HepG2 (cell line): ENCODE measurements at regions not wholly inside any gene's neighbourhood (a gene's known extent, or its start where the extent isn't known, plus 50 kb on each side); places are given as distances from the start of the nearest gene placed in this dataset.

Source experiments
- ARID3A ChIP-seq: IDR thresholded peaks from 2 replicates; pipeline ENCODE4 v1.6.1; 2012; ENCODE audit warnings: low read depth, low read length, improper control_type of control experiment
- CTCF ChIP-seq: sonication (generic); formaldehyde crosslinking; IDR thresholded peaks from 2 replicates; pipeline ENCODE4 v1.5.0; 2020; ENCODE audit warnings: mild to moderate bottlenecking, missing genetic modification reagents, moderate library complexity
- MYC ChIP-seq: sonication (generic); formaldehyde crosslinking; IDR thresholded peaks from 2 replicates; pipeline ENCODE4 v1.9.0; 2021; ENCODE audit warnings: missing genetic modification reagents, borderline replicate concordance
- NCOR1 ChIP-seq: fragments of 200-600 bp; sonication (generic); IDR thresholded peaks from 2 replicates; pipeline ENCODE4 v1.7.0; 2017; ENCODE audit warnings: antibody characterized with exemption, low read length, borderline replicate concordance
- PPARG ChIP-seq: conservative IDR thresholded peaks from 2 replicates; pipeline ENCODE4 v1.6.1; 2016; ENCODE audit warnings: missing biosample characterization, missing genetic modification reagents
- RAD21 ChIP-seq: fragments of 450-650 bp; formaldehyde crosslinking; IDR thresholded peaks from 2 replicates; pipeline ENCODE4 v1.5.0; 2020; ENCODE audit warnings: mild to moderate bottlenecking
- SMC3 ChIP-seq: IDR thresholded peaks from 2 replicates; pipeline ENCODE4 v1.6.1; 2011; ENCODE audit warnings: low read length, improper control_type of control experiment
- SNAI1 ChIP-seq: sonication (generic); formaldehyde crosslinking; IDR thresholded peaks from 2 replicates; pipeline ENCODE4 v1.5.0; 2020; ENCODE audit warnings: mild to moderate bottlenecking, missing genetic modification reagents, borderline replicate concordance
- ZBTB21 ChIP-seq: sonication (generic); formaldehyde crosslinking; IDR thresholded peaks from 2 replicates; pipeline ENCODE4 v1.4.0; 2020; ENCODE audit warnings: missing genetic modification reagents
- ZNF24 ChIP-seq: fragments of 450-650 bp; IDR thresholded peaks from 2 replicates; pipeline ENCODE4 v1.6.1; 2017; ENCODE audit warnings: antibody characterized with exemption, mild to moderate bottlenecking
- ZNF350 ChIP-seq: sonication (generic); formaldehyde crosslinking; IDR thresholded peaks from 2 replicates; pipeline ENCODE4 v1.4.0; 2020; ENCODE audit warnings: mild to moderate bottlenecking, low read depth, missing genetic modification reagents, borderline replicate concordance
- ZNF597 ChIP-seq: sonication (generic); formaldehyde crosslinking; IDR thresholded peaks from 2 replicates; pipeline ENCODE4 v1.5.0; 2020; ENCODE audit warnings: missing genetic modification reagents
- ZNF619 ChIP-seq: sonication (generic); formaldehyde crosslinking; IDR thresholded peaks from 2 replicates; pipeline ENCODE4 v1.4.0; 2020; ENCODE audit warnings: mild to moderate bottlenecking, missing genetic modification reagents

DNA sequence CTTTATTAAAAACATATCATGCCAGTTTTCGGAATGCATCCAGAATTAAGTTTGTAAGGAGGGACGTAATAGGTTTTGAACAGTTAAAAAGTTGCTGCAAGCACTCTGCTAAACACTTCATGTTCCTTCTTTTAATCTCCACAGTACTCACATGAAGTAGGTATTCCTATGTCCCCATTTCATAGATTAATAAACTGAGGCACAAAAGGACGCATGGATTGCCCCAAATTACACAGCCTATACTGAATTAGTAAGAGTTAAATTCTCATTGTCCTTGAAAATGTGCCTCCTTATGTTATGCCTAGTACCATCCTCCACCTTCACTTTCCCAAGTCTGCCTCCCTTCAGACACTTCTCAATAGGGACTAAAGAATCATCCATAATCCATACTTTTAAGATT lies 358.9 kb upstream of the ATP5MC3 start:
- no peak for TF ChIP-seq MYC (CRISPR knock-in tag)
- no peak for TF ChIP-seq SMC3
- TF ChIP-seq ZNF350 (CRISPR knock-in tag): no peak
- no peak for TF ChIP-seq NCOR1
- no peak for TF ChIP-seq ZNF619 (CRISPR knock-in tag)
- no peak for TF ChIP-seq ARID3A
- no peak for TF ChIP-seq SNAI1 (CRISPR knock-in tag)
- no peak for TF ChIP-seq PPARG (CRISPR knock-in tag)
- no peak for TF ChIP-seq ZBTB21 (CRISPR knock-in tag)
- TF ChIP-seq CTCF (CRISPR knock-in tag): no peak
- TF ChIP-seq ZNF597 (CRISPR knock-in tag): no peak
- TF ChIP-seq RAD21 (CRISPR knock-in tag): no peak
- TF ChIP-seq ZNF24: no peak
